ENCODE measurements at regions not wholly inside any gene's neighbourhood (a gene's known extent, or its start where the extent isn't known, plus 50 kb on each side); places are given as distances from the start of the nearest gene placed in this dataset.

DNA sequence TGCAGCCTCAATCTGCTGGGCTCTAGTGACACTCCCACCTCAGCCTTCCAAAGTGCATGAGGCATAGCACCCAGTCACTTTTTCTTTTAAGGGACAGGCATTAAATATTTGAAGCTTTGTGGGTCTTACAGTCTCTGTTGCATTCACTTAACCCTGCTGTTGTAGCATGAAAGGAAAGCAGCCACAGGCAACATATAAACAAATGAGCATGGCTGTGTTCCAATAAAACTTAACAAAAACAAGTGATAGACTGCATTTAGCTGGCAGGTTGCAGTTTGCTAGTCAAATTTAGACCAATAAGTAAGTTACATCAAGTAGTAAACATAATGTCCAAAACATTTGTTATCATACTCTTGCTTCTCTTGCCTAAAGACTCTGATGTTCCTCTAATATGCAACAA, 297.3 kb upstream of the MMADHC start:
- TF ChIP-seq YY1 (IDR thresholded peaks at IDR 0.05; ENCODE audit: insufficient read depth, insufficient read length) (no peak), ZNF274 (IDR thresholded peaks at IDR 0.05; ENCODE audit: low read depth, low read length) (no peak)
